ENCODE measurements at regions not wholly inside any gene's neighbourhood (a gene's known extent, or its start where the extent isn't known, plus 50 kb on each side); places are given as distances from the start of the nearest gene placed in this dataset.

DNA sequence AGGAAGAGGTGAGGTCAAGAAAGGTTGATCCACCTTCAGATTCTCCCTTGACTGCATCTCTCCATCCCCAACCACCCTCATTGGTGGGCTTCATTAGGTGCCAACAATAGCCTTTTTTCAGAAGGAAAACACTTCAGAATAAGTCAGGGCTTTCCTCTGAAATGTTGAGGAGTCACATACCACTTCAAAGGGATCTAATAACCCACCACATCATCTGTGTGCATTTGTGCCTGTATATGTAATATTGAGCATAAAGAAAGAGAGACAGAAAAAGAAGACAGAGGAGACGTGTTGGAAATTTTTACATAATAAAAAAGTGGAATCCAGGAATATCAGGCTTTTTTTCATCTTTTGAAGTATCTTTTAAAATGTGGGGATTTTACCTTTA, 209.1 kb upstream of the SLC7A11 start:
- intact Hi-C loops (cut with DNase I) = no loop called here
- H3K36me3 ChIP-seq = no peaks in the 10 kb centered on the region
- WGBS = 90% methylated on average over 1 of the region's 1 CpG
- H3K27me3 ChIP-seq = no peaks in the 10 kb centered on the region
- no peaks in the 10 kb centered on the region for H3K4me1 ChIP-seq
- no peak for DNase-seq (ENCODE audit: extremely low spot score)
- H3K4me3 ChIP-seq = no peak overlapping the region
- no peak overlapping the region for H3K27ac ChIP-seq (replicated peaks in 1 of 4)
- no peaks in the 10 kb centered on the region for H3K9me3 ChIP-seq
- TF ChIP-seq EP300 (IDR thresholded peaks at IDR 0.05) (no peak), POLR2A (IDR thresholded peaks at IDR 0.05; ENCODE audit: low read depth) (no peak), POLR2AphosphoS5 (IDR thresholded peaks at IDR 0.05) (no peak)
- TF ChIP-seq, protein P1, sequence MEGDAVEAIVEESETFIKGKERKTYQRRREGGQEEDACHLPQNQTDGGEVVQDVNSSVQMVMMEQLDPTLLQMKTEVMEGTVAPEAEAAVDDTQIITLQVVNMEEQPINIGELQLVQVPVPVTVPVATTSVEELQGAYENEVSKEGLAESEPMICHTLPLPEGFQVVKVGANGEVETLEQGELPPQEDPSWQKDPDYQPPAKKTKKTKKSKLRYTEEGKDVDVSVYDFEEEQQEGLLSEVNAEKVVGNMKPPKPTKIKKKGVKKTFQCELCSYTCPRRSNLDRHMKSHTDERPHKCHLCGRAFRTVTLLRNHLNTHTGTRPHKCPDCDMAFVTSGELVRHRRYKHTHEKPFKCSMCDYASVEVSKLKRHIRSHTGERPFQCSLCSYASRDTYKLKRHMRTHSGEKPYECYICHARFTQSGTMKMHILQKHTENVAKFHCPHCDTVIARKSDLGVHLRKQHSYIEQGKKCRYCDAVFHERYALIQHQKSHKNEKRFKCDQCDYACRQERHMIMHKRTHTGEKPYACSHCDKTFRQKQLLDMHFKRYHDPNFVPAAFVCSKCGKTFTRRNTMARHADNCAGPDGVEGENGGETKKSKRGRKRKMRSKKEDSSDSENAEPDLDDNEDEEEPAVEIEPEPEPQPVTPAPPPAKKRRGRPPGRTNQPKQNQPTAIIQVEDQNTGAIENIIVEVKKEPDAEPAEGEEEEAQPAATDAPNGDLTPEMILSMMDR (IDR thresholded peaks at IDR 0.05) = no peak

DNA sequence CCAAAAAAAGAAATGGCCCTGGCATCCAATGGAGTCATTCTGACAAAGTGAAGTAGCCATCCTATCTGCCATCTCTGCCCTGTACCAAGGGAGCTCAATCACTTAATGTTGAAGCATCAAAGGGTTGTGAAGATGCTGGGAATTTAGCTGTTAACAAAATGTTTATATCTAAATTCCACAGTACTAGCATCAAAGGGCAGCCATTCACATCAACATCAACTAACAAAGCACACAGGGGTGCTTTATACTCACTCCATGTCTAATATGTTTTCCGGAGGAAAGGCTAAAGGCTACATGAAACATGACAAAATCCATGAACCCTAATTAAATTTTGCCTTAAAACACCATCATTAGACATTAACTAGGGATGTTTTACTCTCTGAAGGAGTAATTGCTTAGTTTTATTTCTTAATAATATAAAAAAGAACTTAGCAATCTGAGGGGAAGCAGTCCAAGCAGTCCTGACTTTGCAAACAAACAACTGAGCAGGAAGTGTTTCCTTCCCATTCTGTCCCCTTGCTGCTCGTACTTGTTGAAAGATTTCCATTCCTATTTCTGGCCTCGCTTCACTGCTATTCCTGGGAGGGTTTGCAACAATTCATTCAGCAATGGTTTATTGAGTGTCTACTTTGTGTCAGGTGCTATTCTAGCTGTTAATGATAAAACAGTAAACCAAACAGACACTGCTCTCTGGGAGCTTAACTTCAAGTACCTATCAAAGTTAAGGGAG, 208.6 kb upstream of the SLC7A11 start:
- TF ChIP-seq POLR2AphosphoS5 (IDR thresholded peaks at IDR 0.05) = no peak
- TF ChIP-seq POLR2A (IDR thresholded peaks at IDR 0.05; ENCODE audit: low read depth) = no peak
- TF ChIP-seq, protein P1 (IDR thresholded peaks at IDR 0.05) = no peak
- TF ChIP-seq EP300 (IDR thresholded peaks at IDR 0.05) = no peak
- no peak for DNase-seq (ENCODE audit: extremely low spot score)

GRCh38 chr4:138449938-138450337, 207.8 kb upstream of the SLC7A11 start:
- H3K36me3 ChIP-seq = no peaks in the 10 kb centered on the region
- WGBS = 73% methylated on average over 3 of the region's 3 CpGs
- no peak overlapping the region for H3K27ac ChIP-seq (replicated peaks in 1 of 4)
- intact Hi-C loops (cut with DNase I) = no loop called here
- no peaks in the 10 kb centered on the region for H3K9me3 ChIP-seq
- no peak overlapping the region for H3K4me3 ChIP-seq
- H3K27me3 ChIP-seq = no peaks in the 10 kb centered on the region
- TF ChIP-seq POLR2A (IDR thresholded peaks at IDR 0.05; ENCODE audit: low read depth) = no peak
- TF ChIP-seq POLR2AphosphoS5 (IDR thresholded peaks at IDR 0.05) = no peak
- TF ChIP-seq, protein P1 (IDR thresholded peaks at IDR 0.05) = no peak
- no peak for TF ChIP-seq EP300 (IDR thresholded peaks at IDR 0.05)
- H3K4me1 ChIP-seq = no peaks in the 10 kb centered on the region
- no peak for DNase-seq (ENCODE audit: extremely low spot score)

More for the DNA sequence above, 208.6 kb upstream of the SLC7A11 start:
- no peaks in the 10 kb centered on the region for H3K4me1 ChIP-seq
- no peak overlapping the region for H3K27ac ChIP-seq (replicated peaks in 1 of 4)
- intact Hi-C loops (cut with DNase I) = no loop called here
- no peaks in the 10 kb centered on the region for H3K9me3 ChIP-seq
- no peaks in the 10 kb centered on the region for H3K27me3 ChIP-seq
- no peak overlapping the region for H3K4me3 ChIP-seq
- WGBS = 49% methylated on average over 3 of the region's 3 CpGs
- H3K36me3 ChIP-seq = no peaks in the 10 kb centered on the region

DNA sequence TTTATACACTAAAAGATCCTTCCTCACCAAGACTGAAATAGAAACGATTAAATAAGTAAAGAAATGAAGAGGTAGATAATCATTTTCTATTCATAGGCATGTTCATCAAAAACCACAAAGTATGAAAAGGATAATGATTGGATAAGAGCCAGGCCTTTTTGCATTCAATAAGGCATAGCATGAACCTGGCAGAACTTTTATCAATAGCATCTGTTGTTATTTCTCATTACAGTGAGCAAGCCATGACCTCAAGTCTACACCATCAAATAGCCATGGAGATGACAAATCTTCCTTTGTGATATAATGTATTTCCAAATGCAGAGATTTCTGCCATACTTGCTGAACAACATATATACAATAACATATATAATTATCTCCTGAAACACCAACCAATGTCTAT, 206.0 kb upstream of the SLC7A11 start:
- 84% methylated on average over 1 of the region's 1 CpG for WGBS
- Histone ChIP-seq H3K4me3 (no peak overlapping the region), H3K27ac (replicated peaks in 1 of 4) (no peak overlapping the region), H3K4me1 (no peaks in the 10 kb centered on the region), H3K36me3 (no peaks in the 10 kb centered on the region), H3K27me3 (no peaks in the 10 kb centered on the region), H3K9me3 (no peaks in the 10 kb centered on the region)
- DNase-seq (ENCODE audit: extremely low spot score) = no peak
- TF ChIP-seq, protein P1 (IDR thresholded peaks at IDR 0.05) = no peak
- intact Hi-C loops (cut with DNase I) = no loop called here

- no peaks in the 10 kb centered on the region for H3K27me3 ChIP-seq
- H3K9me3 ChIP-seq = no peaks in the 10 kb centered on the region
- H3K4me3 ChIP-seq = no peak overlapping the region
- no peaks in the 10 kb centered on the region for H3K36me3 ChIP-seq
- intact Hi-C loops (cut with DNase I) = no loop called here
- no peak for TF ChIP-seq POLR2A (IDR thresholded peaks at IDR 0.05; ENCODE audit: low read depth)
- TF ChIP-seq EP300 (IDR thresholded peaks at IDR 0.05) = no peak
- TF ChIP-seq, protein P1 (IDR thresholded peaks at IDR 0.05) = no peak
- TF ChIP-seq POLR2AphosphoS5 (IDR thresholded peaks at IDR 0.05) = no peak
- H3K27ac ChIP-seq (replicated peaks in 1 of 4) = no peak overlapping the region
- H3K4me1 ChIP-seq = no peaks in the 10 kb centered on the region
- no peak for DNase-seq (ENCODE audit: extremely low spot score)
- WGBS = 97% methylated on average over 5 of the region's 5 CpGs
Measured at GRCh38 chr4:138446456-138446855, 204.3 kb upstream of the SLC7A11 start.

Data from esophagus muscularis mucosa (tissue), 4 donors.